ENCODE measurements at regions not wholly inside any gene's neighbourhood (a gene's known extent, or its start where the extent isn't known, plus 50 kb on each side); places are given as distances from the start of the nearest gene placed in this dataset.

- WGBS (ENCODE audit: insufficient coverage), result no CpG with 5 or more reads among the region's 2 CpGs
- H3K27ac Mint-ChIP-seq, result no peak overlapping the region
- H3K9me3 Mint-ChIP-seq (ENCODE audit: insufficient read depth), result no peaks in the 10 kb centered on the region
- Histone ChIP-seq H3K27ac (ENCODE audit: low read length in 2 of 2) (no peak overlapping the region), H3K79me2 (ENCODE audit: control insufficient read depth, insufficient read depth, low read length) (no peaks in the 10 kb centered on the region), H3K9ac (ENCODE audit: low read length) (no peak overlapping the region), H3K36me3 (replicated peaks in 1 of 2; ENCODE audit: control extremely low read depth in 1 of 2, control insufficient read depth in 1 of 2, extremely low read depth in 1 of 2, insufficient read depth in 2 of 2, low read length in 1 of 2) (no peaks in the 10 kb centered on the region), H3K4me1 (ENCODE audit: control insufficient read depth in 2 of 2, insufficient read depth in 2 of 2, low read length in 2 of 2) (no peaks in the 10 kb centered on the region), H4K20me1 (ENCODE audit: control insufficient read depth, insufficient read depth, low read length, poor library complexity, severe bottlenecking) (no peaks in the 10 kb centered on the region), H3K4me2 (replicated peaks; ENCODE audit: low read depth, low read length, poor library complexity, severe bottlenecking) (no peak overlapping the region), H3K27me3 (replicated peaks in 1 of 4; ENCODE audit: control extremely low read depth in 1 of 4, control insufficient read depth in 3 of 4, insufficient read depth in 4 of 4, low read length in 3 of 4) (no peaks in the 10 kb centered on the region), H3K9me3 (ENCODE audit: control extremely low read depth in 1 of 3, control insufficient read depth in 2 of 3, insufficient read depth in 1 of 3, low read length in 2 of 3) (peaks cover 0 to 13% (median 2%) of the 10 kb centered on the region in 3 donors), H2AFZ (ENCODE audit: insufficient read depth, low read depth, low read length, poor library complexity, severe bottlenecking) (no peak overlapping the region), H3K4me3 (ENCODE audit: control extremely low read depth in 1 of 5, extremely low read depth in 1 of 5, insufficient read depth in 1 of 5, low read depth in 2 of 5, low read length in 4 of 5) (no peak overlapping the region)
- intact Hi-C loops (cut with micrococcal nuclease), result no loop called here
- POLR2A ChIA-PET, result no interaction called here
- ATAC-seq (ENCODE audit: low read depth) (no peak), DNase-seq (no peak)
- no peaks in the 10 kb centered on the region for H3K4me1 Mint-ChIP-seq
- no peaks in the 10 kb centered on the region for H3K27me3 Mint-ChIP-seq
- TF ChIP-seq CTCF (IDR thresholded peaks at IDR 0.05) (no peak), EZH2 (IDR thresholded peaks at IDR 0.05; ENCODE audit: borderline replicate concordance, insufficient read depth, low read depth, low read length, poor library complexity, severe bottlenecking) (no peak)
- CTCF ChIA-PET, result no interaction called here
- no peak overlapping the region for H3K4me3 Mint-ChIP-seq
Measured at GRCh38 chr14:43140453-43140852, 1366.6 kb downstream of the FSCB start.

- no peak for DNase-seq
- CTCF ChIA-PET, result no interaction called here
- no peak for ATAC-seq (ENCODE audit: low read depth)
Measured at GRCh38 chr14:43135877-43136411, 1371.1 kb downstream of the FSCB start.

More at GRCh38 chr14:43135877-43136411, 1371.1 kb downstream of the FSCB start:
- Histone ChIP-seq H3K27me3 (replicated peaks in 1 of 4; ENCODE audit: control extremely low read depth in 1 of 4, control insufficient read depth in 3 of 4, insufficient read depth in 4 of 4, low read length in 3 of 4) (no peaks in the 10 kb centered on the region), H3K9ac (ENCODE audit: low read length) (no peak overlapping the region), H3K4me2 (replicated peaks; ENCODE audit: low read depth, low read length, poor library complexity, severe bottlenecking) (no peak overlapping the region), H4K20me1 (ENCODE audit: control insufficient read depth, insufficient read depth, low read length, poor library complexity, severe bottlenecking) (no peaks in the 10 kb centered on the region), H3K27ac (ENCODE audit: low read length in 2 of 2) (no peak overlapping the region), H3K36me3 (replicated peaks in 1 of 2; ENCODE audit: control extremely low read depth in 1 of 2, control insufficient read depth in 1 of 2, extremely low read depth in 1 of 2, insufficient read depth in 2 of 2, low read length in 1 of 2) (no peaks in the 10 kb centered on the region), H3K4me3 (ENCODE audit: control extremely low read depth in 1 of 5, extremely low read depth in 1 of 5, insufficient read depth in 1 of 5, low read depth in 2 of 5, low read length in 4 of 5) (no peak overlapping the region), H3K4me1 (ENCODE audit: control insufficient read depth in 2 of 2, insufficient read depth in 2 of 2, low read length in 2 of 2) (no peaks in the 10 kb centered on the region), H3K9me3 (ENCODE audit: control extremely low read depth in 1 of 3, control insufficient read depth in 2 of 3, insufficient read depth in 1 of 3, low read length in 2 of 3) (peaks cover 0 to 12% (median 0%) of the 10 kb centered on the region in 3 donors), H3K79me2 (ENCODE audit: control insufficient read depth, insufficient read depth, low read length) (no peaks in the 10 kb centered on the region), H2AFZ (ENCODE audit: insufficient read depth, low read depth, low read length, poor library complexity, severe bottlenecking) (no peak overlapping the region)
- no peaks in the 10 kb centered on the region for H3K27me3 Mint-ChIP-seq
- no peak overlapping the region for H3K4me3 Mint-ChIP-seq
- H3K27ac Mint-ChIP-seq, result no peak overlapping the region
- POLR2A ChIA-PET, result no interaction called here
- no peaks in the 10 kb centered on the region for H3K4me1 Mint-ChIP-seq
- no peak for TF ChIP-seq CTCF (IDR thresholded peaks at IDR 0.05)
- TF ChIP-seq EZH2 (IDR thresholded peaks at IDR 0.05; ENCODE audit: borderline replicate concordance, insufficient read depth, low read depth, low read length, poor library complexity, severe bottlenecking), result no peak
- H3K9me3 Mint-ChIP-seq (ENCODE audit: insufficient read depth), result no peaks in the 10 kb centered on the region
- intact Hi-C loops (cut with micrococcal nuclease), result no loop called here
- WGBS (ENCODE audit: insufficient coverage), result 95% methylated on average over 18 of the region's 23 CpGs

Data from B cell (primary cell).